ENCODE measurements at regions not wholly inside any gene's neighbourhood (a gene's known extent, or its start where the extent isn't known, plus 50 kb on each side); places are given as distances from the start of the nearest gene placed in this dataset.
"Not testable (repeated sequence)": the region's sequence is repeated elsewhere in the genome, so short reads cannot be mapped to it uniquely, and the experiment has no call there.

- FAIRE-seq: no peak
Measured at GRCh38 chr4:38280323-38280706, 320.1 kb downstream of the PTTG2 start.

GRCh38 chr4:38281371-38282071 is 321.3 kb downstream of the PTTG2 start:
- no peak for FAIRE-seq

- FAIRE-seq: no peak
Measured at GRCh38 chr4:38283724-38284123, 323.5 kb downstream of the PTTG2 start.

- no peak for FAIRE-seq
Measured at GRCh38 chr4:38284294-38285030, 324.3 kb downstream of the PTTG2 start.

- no peak for FAIRE-seq
Measured at GRCh38 chr4:38287101-38287851, 327.1 kb downstream of the PTTG2 start.

GRCh38 chr4:38289553-38289952 is 329.4 kb downstream of the PTTG2 start:
- no peak for FAIRE-seq

- FAIRE-seq: no peak
Measured at GRCh38 chr4:38290366-38290765, 330.2 kb downstream of the PTTG2 start.

GRCh38 chr4:38290914-38291313 is 330.7 kb downstream of the PTTG2 start:
- no peak for FAIRE-seq

GRCh38 chr4:38292529-38292928 is 332.3 kb downstream of the PTTG2 start:
- FAIRE-seq: no peak

GRCh38 chr4:38294238-38294637 is 334.0 kb downstream of the PTTG2 start:
- no peak for FAIRE-seq

- FAIRE-seq: no peak
Measured at GRCh38 chr4:38297061-38297460, 336.9 kb downstream of the PTTG2 start.

GRCh38 chr4:38298868-38299713 is 338.9 kb downstream of the PTTG2 start:
- no peak for FAIRE-seq

GRCh38 chr4:38302910-38303309 is 342.7 kb downstream of the PTTG2 start:
- no peak for FAIRE-seq

- FAIRE-seq: not testable (repeated sequence)
Measured at GRCh38 chr4:38304460-38304859, 344.3 kb downstream of the PTTG2 start.

- FAIRE-seq: no peak
Measured at GRCh38 chr4:38306482-38307071, 346.4 kb downstream of the PTTG2 start.

GRCh38 chr4:38308728-38309311 is 348.6 kb downstream of the PTTG2 start:
- no peak for FAIRE-seq

GRCh38 chr4:38309471-38309870 is 349.3 kb downstream of the PTTG2 start:
- FAIRE-seq: no peak

GRCh38 chr4:38310446-38311043 is 350.3 kb downstream of the PTTG2 start:
- no peak for FAIRE-seq

- FAIRE-seq: no peak
Measured at GRCh38 chr4:38311495-38312126, 351.4 kb downstream of the PTTG2 start.

GRCh38 chr4:38313175-38313574 is 350.8 kb upstream of the KLF3 start:
- no peak for FAIRE-seq

- FAIRE-seq: no peak
Measured at GRCh38 chr4:38313999-38314561, 349.9 kb upstream of the KLF3 start.

All from G401.6 (cell line).